Activated naive CD4-positive, alpha-beta T cell treated with anti-CD3 and anti-CD28 coated beads, Interleukin-2, amount 50 U/mL, for 24 hours (primary cell): ENCODE measurements at regions not wholly inside any gene's neighbourhood (a gene's known extent, or its start where the extent isn't known, plus 50 kb on each side); places are given as distances from the start of the nearest gene placed in this dataset.
"Not testable (repeated sequence)": the region's sequence is repeated elsewhere in the genome, so short reads cannot be mapped to it uniquely, and the experiment has no call there.

Experiments used
- H3K27ac Mint-ChIP-seq: one replicate; pipeline ENCODE4 v1.8.0; 2021; ENCODE audit warnings: mild to moderate bottlenecking, mixed read lengths
- H3K27me3 Mint-ChIP-seq: one replicate; pipeline ENCODE4 v1.8.0; 2021; ENCODE audit warnings: mixed read lengths
- H3K36me3 Mint-ChIP-seq: one replicate; pipeline ENCODE4 v1.8.0; 2021; ENCODE audit warnings: mixed read lengths
- H3K4me1 Mint-ChIP-seq: one replicate; pipeline ENCODE4 v1.8.0; 2021; ENCODE audit warnings: mixed read lengths
- H3K4me3 Mint-ChIP-seq: one replicate; pipeline ENCODE4 v1.8.0; 2021; ENCODE audit warnings: mild to moderate bottlenecking, mixed read lengths
- H3K9me3 Mint-ChIP-seq: one replicate; pipeline ENCODE4 v1.8.0; 2021; ENCODE audit warnings: mixed read lengths

GRCh38 chr16:26550111-26550610 lies 516.6 kb upstream of the C16orf82 start:
- H3K4me3 Mint-ChIP-seq = no peak overlapping the region
- H3K36me3 Mint-ChIP-seq = no peaks in the 10 kb centered on the region
- H3K9me3 Mint-ChIP-seq = no peaks in the 10 kb centered on the region
- no peak overlapping the region for H3K27ac Mint-ChIP-seq
- H3K4me1 Mint-ChIP-seq = no peaks in the 10 kb centered on the region
- H3K27me3 Mint-ChIP-seq = peaks cover 4% of the 10 kb centered on the region

DNA sequence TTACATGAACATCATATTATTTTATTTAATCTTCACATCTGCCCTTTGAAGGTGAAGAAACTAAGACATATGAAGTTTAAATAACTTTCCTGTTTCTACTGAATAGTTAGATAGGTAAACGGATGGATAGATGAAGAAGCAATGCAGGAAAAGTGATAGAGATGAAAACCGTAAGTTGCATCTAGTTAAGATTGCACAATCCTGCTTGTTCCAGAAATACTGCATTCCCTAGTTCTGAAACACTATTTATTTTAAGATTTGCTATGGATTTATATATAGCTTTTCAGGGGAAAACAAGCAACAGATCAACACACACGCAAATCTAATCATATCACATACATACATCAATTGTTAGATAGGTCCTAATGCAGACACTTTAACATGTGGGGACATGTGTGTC lies 512.7 kb upstream of the C16orf82 start:
- no peak overlapping the region for H3K27ac Mint-ChIP-seq
- H3K9me3 Mint-ChIP-seq = no peaks in the 10 kb centered on the region
- no peaks in the 10 kb centered on the region for H3K36me3 Mint-ChIP-seq
- H3K4me1 Mint-ChIP-seq = no peaks in the 10 kb centered on the region
- H3K4me3 Mint-ChIP-seq = no peak overlapping the region
- peaks cover 7% of the 10 kb centered on the region for H3K27me3 Mint-ChIP-seq

- H3K4me3 Mint-ChIP-seq = no peak overlapping the region
- no peaks in the 10 kb centered on the region for H3K36me3 Mint-ChIP-seq
- peaks cover 14% of the 10 kb centered on the region for H3K27me3 Mint-ChIP-seq
- no peaks in the 10 kb centered on the region for H3K4me1 Mint-ChIP-seq
- H3K27ac Mint-ChIP-seq = no peak overlapping the region
- H3K9me3 Mint-ChIP-seq = no peaks in the 10 kb centered on the region
Observed at GRCh38 chr16:26561303-26561702, 505.4 kb upstream of the C16orf82 start.

GRCh38 chr16:26563018-26563417 lies 503.7 kb upstream of the C16orf82 start:
- no peaks in the 10 kb centered on the region for H3K4me1 Mint-ChIP-seq
- no peaks in the 10 kb centered on the region for H3K36me3 Mint-ChIP-seq
- H3K4me3 Mint-ChIP-seq = no peak overlapping the region
- no peaks in the 10 kb centered on the region for H3K9me3 Mint-ChIP-seq
- H3K27ac Mint-ChIP-seq = no peak overlapping the region
- H3K27me3 Mint-ChIP-seq = peaks cover 14% of the 10 kb centered on the region

DNA sequence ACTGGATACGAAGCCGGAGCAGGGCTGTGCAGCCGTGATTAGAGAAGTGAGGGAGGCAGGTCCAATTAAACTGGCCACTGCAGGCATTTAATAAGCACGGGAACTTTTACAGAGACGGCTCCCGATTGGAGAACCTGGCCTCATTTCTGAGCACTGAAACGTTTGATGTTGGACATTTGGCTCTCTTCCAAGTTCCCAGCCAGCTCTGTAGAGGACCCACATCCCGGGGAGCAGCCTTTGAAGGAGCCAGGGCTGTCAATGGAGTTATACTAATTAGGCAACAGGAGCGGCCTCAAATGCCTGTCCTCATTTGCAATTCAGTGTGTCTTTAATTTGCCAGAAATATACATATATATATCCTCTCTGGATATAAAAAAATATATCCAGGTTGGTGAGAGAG lies 499.4 kb upstream of the C16orf82 start:
- Mint-ChIP-seq H3K4me1 (no peaks in the 10 kb centered on the region), H3K27me3 (peaks cover 5% of the 10 kb centered on the region), H3K36me3 (no peaks in the 10 kb centered on the region), H3K4me3 (no peak overlapping the region), H3K9me3 (no peaks in the 10 kb centered on the region), H3K27ac (no peak overlapping the region)

GRCh38 chr16:26569793-26570192 lies 496.9 kb upstream of the C16orf82 start:
- H3K36me3 Mint-ChIP-seq = no peaks in the 10 kb centered on the region
- no peaks in the 10 kb centered on the region for H3K9me3 Mint-ChIP-seq
- no peak overlapping the region for H3K4me3 Mint-ChIP-seq
- peaks cover 3% of the 10 kb centered on the region for H3K27me3 Mint-ChIP-seq
- H3K27ac Mint-ChIP-seq = no peak overlapping the region
- H3K4me1 Mint-ChIP-seq = no peaks in the 10 kb centered on the region

DNA sequence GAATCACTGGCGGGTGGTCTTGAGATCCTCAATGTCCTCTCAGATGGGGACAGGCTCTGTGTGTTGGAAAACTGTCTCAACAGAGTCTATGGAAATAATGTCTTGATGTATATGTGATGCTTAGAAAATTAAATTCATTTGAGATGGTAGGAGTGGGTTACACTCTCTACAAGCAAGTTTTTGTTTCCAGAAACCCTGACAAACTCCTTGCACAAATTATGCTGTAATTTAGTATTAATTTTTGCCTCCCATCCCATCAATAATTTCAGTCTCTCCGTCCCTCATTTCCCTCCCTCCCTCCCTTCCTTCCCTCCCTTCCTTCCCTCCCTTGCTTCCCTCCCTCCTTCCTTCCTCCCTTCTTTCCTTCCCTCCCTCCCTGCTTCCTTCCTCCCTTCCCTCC lies 488.0 kb upstream of the C16orf82 start:
- Mint-ChIP-seq H3K27me3 (peaks cover 15% of the 10 kb centered on the region), H3K9me3 (peaks cover 5% of the 10 kb centered on the region), H3K36me3 (no peaks in the 10 kb centered on the region), H3K4me3 (no peak overlapping the region), H3K27ac (no peak overlapping the region), H3K4me1 (no peaks in the 10 kb centered on the region)

DNA sequence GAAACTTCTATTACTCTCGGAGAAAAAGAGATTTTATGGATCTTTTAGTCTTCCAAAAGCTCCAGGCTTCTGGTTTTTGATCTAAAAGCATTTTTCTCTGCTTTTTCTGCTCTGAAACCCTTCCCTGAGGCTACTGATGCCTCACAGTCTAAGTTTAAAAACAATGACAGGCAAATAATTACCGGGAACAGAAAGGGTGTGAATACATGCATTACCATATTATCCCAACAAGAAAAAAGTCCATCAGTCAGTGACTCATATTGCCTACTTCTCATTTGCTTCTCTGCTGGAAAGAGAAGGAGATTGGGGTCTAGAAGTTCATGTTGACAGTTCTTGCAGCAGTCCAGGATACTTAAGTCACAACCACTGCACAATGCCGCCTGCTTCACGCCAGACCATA lies 482.9 kb upstream of the C16orf82 start:
- H3K27me3 Mint-ChIP-seq = peaks cover 10% of the 10 kb centered on the region
- no peak overlapping the region for H3K4me3 Mint-ChIP-seq
- no peaks in the 10 kb centered on the region for H3K36me3 Mint-ChIP-seq
- H3K27ac Mint-ChIP-seq = no peak overlapping the region
- no peaks in the 10 kb centered on the region for H3K4me1 Mint-ChIP-seq
- peaks cover 12% of the 10 kb centered on the region for H3K9me3 Mint-ChIP-seq

GRCh38 chr16:26593700-26594099 lies 473.0 kb upstream of the C16orf82 start:
- Mint-ChIP-seq H3K27ac (no peak overlapping the region), H3K36me3 (no peaks in the 10 kb centered on the region), H3K9me3 (no peaks in the 10 kb centered on the region), H3K4me3 (no peak overlapping the region), H3K27me3 (no peaks in the 10 kb centered on the region), H3K4me1 (peaks cover 6% of the 10 kb centered on the region)

- Mint-ChIP-seq H3K27ac (no peak overlapping the region), H3K4me1 (peaks cover 12% of the 10 kb centered on the region), H3K27me3 (no peaks in the 10 kb centered on the region), H3K4me3 (no peak overlapping the region), H3K36me3 (no peaks in the 10 kb centered on the region), H3K9me3 (no peaks in the 10 kb centered on the region)
Observed at GRCh38 chr16:26594666-26595065, 472.1 kb upstream of the C16orf82 start.

GRCh38 chr16:26595199-26595598 lies 471.5 kb upstream of the C16orf82 start:
- H3K27me3 Mint-ChIP-seq = no peaks in the 10 kb centered on the region
- H3K36me3 Mint-ChIP-seq = no peaks in the 10 kb centered on the region
- H3K4me3 Mint-ChIP-seq = no peak overlapping the region
- no peak overlapping the region for H3K27ac Mint-ChIP-seq
- H3K9me3 Mint-ChIP-seq = no peaks in the 10 kb centered on the region
- peaks cover 14% of the 10 kb centered on the region for H3K4me1 Mint-ChIP-seq

DNA sequence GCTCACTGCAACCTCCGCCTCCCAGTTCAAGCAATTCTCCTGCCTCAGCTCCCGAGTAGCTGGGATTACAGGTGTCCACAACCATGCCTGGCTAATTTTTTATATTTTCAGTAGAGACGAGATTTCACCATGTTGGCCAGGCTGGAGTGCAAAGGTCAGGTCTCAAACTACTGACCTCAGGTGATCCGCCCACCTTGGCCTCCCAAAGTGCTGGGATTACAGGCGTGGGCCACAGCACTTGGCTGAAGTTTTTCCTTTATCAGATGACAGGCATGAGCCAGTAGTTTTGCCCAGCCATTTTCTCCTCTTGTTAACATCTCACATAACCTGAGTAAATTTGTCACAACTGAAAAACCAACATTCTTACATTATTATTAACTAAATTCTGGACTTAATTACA lies 470.7 kb upstream of the C16orf82 start:
- H3K27ac Mint-ChIP-seq, H3K27me3 Mint-ChIP-seq, H3K9me3 Mint-ChIP-seq, H3K36me3 Mint-ChIP-seq, H3K4me3 Mint-ChIP-seq: not testable (repeated sequence)
- peaks cover 20% of the 10 kb centered on the region for H3K4me1 Mint-ChIP-seq

- peak overlapping the region; percentile 97 for H3K27ac Mint-ChIP-seq
- peaks cover 20% of the 10 kb centered on the region for H3K4me1 Mint-ChIP-seq
- peak overlapping the region; percentile 56 for H3K4me3 Mint-ChIP-seq
- H3K36me3 Mint-ChIP-seq = no peaks in the 10 kb centered on the region
- no peaks in the 10 kb centered on the region for H3K27me3 Mint-ChIP-seq
- H3K9me3 Mint-ChIP-seq = no peaks in the 10 kb centered on the region
Observed at GRCh38 chr16:26598061-26598460, 468.7 kb upstream of the C16orf82 start.

DNA sequence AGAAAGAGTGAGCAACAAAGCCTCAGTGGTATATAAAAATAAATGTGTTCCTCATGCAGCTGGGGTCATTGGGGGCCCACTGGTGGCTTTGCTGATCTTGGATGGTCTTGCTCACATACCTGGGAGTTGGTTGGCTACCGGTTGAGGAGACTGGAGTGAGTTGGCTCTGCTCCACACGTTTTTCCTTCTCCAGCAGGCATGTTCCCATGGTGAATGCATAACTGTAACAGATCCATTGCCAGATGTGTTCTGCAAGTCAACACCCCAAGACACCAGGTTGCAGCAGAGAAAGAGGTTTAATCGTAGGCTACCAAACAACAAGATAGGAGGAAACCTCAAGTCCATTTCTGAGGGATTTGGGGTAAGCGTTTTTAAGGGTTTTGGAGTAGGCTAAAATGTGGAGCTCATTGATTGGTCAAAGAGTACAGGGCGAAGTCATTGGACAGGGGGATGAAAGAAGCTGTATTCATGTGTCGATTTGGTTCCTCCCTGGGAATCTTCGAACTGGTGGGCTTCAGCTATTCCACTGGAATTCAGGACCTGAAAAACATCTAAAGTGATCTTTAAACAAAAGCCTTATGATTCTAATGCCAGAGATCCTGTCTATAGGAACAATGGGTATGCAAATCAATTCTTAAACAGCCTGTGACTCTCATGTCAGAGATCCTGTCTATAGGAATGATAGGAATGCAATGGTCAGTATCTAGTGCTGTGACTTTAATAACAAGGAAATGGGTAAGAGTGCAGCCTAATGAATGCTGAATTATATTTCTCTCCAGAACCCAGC lies 467.5 kb upstream of the C16orf82 start:
- Mint-ChIP-seq H3K4me1 (peaks cover 26% of the 10 kb centered on the region), H3K4me3 (no peak overlapping the region)

GRCh38 chr16:26599785-26600104 lies 467.0 kb upstream of the C16orf82 start:
- peaks cover 29% of the 10 kb centered on the region for H3K4me1 Mint-ChIP-seq
- H3K36me3 Mint-ChIP-seq = no peaks in the 10 kb centered on the region
- no peak overlapping the region for H3K4me3 Mint-ChIP-seq
- no peaks in the 10 kb centered on the region for H3K27me3 Mint-ChIP-seq
- no peaks in the 10 kb centered on the region for H3K9me3 Mint-ChIP-seq
- H3K27ac Mint-ChIP-seq = no peak overlapping the region

More for the DNA sequence above, 467.5 kb upstream of the C16orf82 start:
- no peaks in the 10 kb centered on the region for H3K9me3 Mint-ChIP-seq
- H3K36me3 Mint-ChIP-seq = no peaks in the 10 kb centered on the region
- H3K27me3 Mint-ChIP-seq = no peaks in the 10 kb centered on the region
- H3K27ac Mint-ChIP-seq = peak overlapping the region; percentile 73

- peaks cover 2% of the 10 kb centered on the region for H3K27me3 Mint-ChIP-seq
- H3K27ac Mint-ChIP-seq = no peak overlapping the region
- H3K36me3 Mint-ChIP-seq = no peaks in the 10 kb centered on the region
- H3K4me3 Mint-ChIP-seq = no peak overlapping the region
- H3K9me3 Mint-ChIP-seq = no peaks in the 10 kb centered on the region
- peaks cover 29% of the 10 kb centered on the region for H3K4me1 Mint-ChIP-seq
Observed at GRCh38 chr16:26601335-26601734, 465.4 kb upstream of the C16orf82 start.
